ENCODE measurements at regions not wholly inside any gene's neighbourhood (a gene's known extent, or its start where the extent isn't known, plus 50 kb on each side); places are given as distances from the start of the nearest gene placed in this dataset.

DNA sequence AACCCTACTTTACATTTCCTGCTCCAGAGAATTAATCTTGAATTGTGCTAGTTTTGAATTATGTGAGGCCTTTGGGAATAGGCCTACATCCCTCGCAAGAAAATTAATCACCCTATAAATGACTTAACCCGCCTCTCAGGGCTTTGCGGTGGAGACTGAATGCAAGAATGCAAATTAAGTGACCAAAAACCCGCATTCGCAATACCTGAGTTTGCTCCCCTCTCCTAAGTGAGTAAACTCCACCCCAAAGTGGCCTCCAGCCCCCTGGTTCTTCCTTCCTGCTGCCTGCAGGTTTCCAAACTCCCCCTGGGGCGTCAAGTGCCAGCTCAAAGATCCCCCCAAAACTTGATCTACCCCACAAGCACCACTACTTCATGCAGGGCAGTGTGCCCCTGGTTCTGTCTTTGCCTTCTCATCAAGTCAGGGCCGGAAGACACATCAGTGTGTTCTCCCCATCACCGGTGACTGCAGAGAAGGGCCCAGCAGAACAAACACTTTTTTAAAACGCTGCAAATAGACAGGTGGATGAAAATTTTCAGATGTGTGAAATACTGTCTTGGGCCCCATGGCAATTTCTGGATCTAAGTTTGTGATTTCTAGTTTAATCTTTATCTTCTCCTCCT is 644.7 kb downstream of the VRK1 start:
- Mint-ChIP-seq H3K27me3 (ENCODE audit: low read depth) (no peaks in the 10 kb centered on the region), H3K36me3 (ENCODE audit: insufficient read depth) (no peaks in the 10 kb centered on the region), H3K9me3 (no peaks in the 10 kb centered on the region), H3K4me3 (peak overlapping the region; percentile 2), H3K4me1 (ENCODE audit: low read depth) (peaks cover 12% of the 10 kb centered on the region)
- DNase-seq (no peak), ATAC-seq (peak in 1 of 2 donors; percentile 13)

DNA sequence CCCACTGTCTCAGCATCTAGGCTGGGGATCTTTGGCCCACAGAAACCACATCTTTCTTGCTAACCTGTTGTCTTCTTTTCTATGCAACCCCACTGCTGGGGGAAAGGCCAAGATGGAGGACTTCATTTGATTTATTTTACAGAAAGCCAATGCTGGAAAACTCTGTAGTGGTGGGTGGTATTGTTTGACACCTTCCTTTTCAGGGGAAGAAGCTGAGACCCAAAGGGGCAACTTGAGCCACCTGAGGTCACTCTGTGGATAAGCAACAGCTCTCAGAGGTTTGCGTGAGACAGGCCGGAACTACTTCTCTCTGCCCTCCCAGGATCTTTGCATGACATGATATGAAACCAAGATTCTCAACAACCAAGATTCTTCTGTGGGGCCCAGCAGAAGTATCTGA is 645.2 kb downstream of the VRK1 start:
- no peak overlapping the region for H3K4me3 Mint-ChIP-seq
- ATAC-seq (peak; percentile 76 to 77), DNase-seq (no peak)
- no peaks in the 10 kb centered on the region for H3K9me3 Mint-ChIP-seq
- no peaks in the 10 kb centered on the region for H3K36me3 Mint-ChIP-seq (ENCODE audit: insufficient read depth)
- H3K4me1 Mint-ChIP-seq (ENCODE audit: low read depth), result peaks cover 12% of the 10 kb centered on the region
- no peaks in the 10 kb centered on the region for H3K27me3 Mint-ChIP-seq (ENCODE audit: low read depth)

GRCh38 chr14:97443412-97443811 is 646.2 kb downstream of the VRK1 start:
- Mint-ChIP-seq H3K9me3 (no peaks in the 10 kb centered on the region), H3K27me3 (ENCODE audit: low read depth) (no peaks in the 10 kb centered on the region), H3K4me1 (ENCODE audit: low read depth) (peaks cover 12% of the 10 kb centered on the region), H3K36me3 (ENCODE audit: insufficient read depth) (no peaks in the 10 kb centered on the region), H3K4me3 (no peak overlapping the region)
- DNase-seq, result no peak
- ATAC-seq, result no peak

- no peak overlapping the region for H3K4me3 Mint-ChIP-seq
- peaks cover 12% of the 10 kb centered on the region for H3K4me1 Mint-ChIP-seq (ENCODE audit: low read depth)
- no peaks in the 10 kb centered on the region for H3K36me3 Mint-ChIP-seq (ENCODE audit: insufficient read depth)
These were observed 647.1 kb downstream of the VRK1 start for GRCh38 chr14:97444248-97444647.

DNA sequence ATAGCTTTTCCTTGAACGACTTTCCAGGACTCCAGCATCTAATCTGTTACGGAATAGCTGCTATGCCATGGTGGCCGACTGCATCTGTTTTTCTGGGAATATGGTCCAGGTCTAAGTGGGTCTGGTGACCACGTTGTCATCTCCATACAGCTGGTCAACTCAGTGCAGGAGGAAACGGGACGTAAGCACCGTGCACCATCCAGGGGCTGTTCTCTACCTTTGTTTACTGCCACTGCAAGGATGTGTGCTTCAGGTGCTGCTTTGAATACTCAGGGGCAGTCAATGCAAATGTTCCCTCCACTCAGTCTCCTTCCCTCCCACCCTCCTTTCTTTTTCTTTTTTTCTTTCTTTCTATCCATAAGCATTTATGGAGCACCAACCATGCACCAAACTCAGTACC is 648.2 kb downstream of the VRK1 start:
- Mint-ChIP-seq H3K4me1 (ENCODE audit: low read depth) (peaks cover 12% of the 10 kb centered on the region), H3K27me3 (ENCODE audit: low read depth) (no peaks in the 10 kb centered on the region), H3K36me3 (ENCODE audit: insufficient read depth) (no peaks in the 10 kb centered on the region), H3K9me3 (no peaks in the 10 kb centered on the region), H3K4me3 (no peak overlapping the region)
- ATAC-seq, result no peak
- DNase-seq, result no peak

More at GRCh38 chr14:97444248-97444647, 647.1 kb downstream of the VRK1 start:
- H3K9me3 Mint-ChIP-seq, result no peaks in the 10 kb centered on the region
- no peak for DNase-seq
- ATAC-seq, result no peak
- no peaks in the 10 kb centered on the region for H3K27me3 Mint-ChIP-seq (ENCODE audit: low read depth)

- ATAC-seq (peak in 1 of 2 donors; percentile 30), DNase-seq (no peak)
- H3K4me1 Mint-ChIP-seq (ENCODE audit: low read depth), result peaks cover 12% of the 10 kb centered on the region
These were observed 648.9 kb downstream of the VRK1 start for GRCh38 chr14:97446087-97446486.

DNA sequence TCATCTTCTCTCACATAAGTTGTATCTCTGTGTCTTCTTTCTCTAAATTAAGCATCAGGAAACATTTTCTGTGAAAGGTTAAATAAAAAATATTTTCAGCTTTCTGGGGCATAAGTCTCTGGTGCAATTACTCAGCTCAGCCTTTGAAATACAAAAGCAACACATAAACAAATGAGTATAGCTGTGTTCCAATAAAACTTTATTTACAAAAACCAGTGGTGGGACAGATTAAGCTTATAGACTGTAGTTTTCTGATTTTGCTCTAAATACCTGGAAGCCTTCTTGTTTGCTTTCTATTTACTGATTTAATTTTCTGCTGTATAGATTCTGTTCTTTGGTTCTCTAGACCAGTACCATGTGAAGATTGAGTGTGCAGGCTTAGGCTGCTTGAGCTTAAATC is 655.1 kb downstream of the VRK1 start:
- H3K4me1 Mint-ChIP-seq (ENCODE audit: low read depth), result peaks cover 23% of the 10 kb centered on the region
- ATAC-seq, result no peak
- no peaks in the 10 kb centered on the region for H3K9me3 Mint-ChIP-seq
- DNase-seq, result no peak
- no peaks in the 10 kb centered on the region for H3K27me3 Mint-ChIP-seq (ENCODE audit: low read depth)
- H3K36me3 Mint-ChIP-seq (ENCODE audit: insufficient read depth), result no peaks in the 10 kb centered on the region
- no peak overlapping the region for H3K4me3 Mint-ChIP-seq

More at GRCh38 chr14:97446087-97446486, 648.9 kb downstream of the VRK1 start:
- Mint-ChIP-seq H3K27me3 (ENCODE audit: low read depth) (no peaks in the 10 kb centered on the region), H3K36me3 (ENCODE audit: insufficient read depth) (no peaks in the 10 kb centered on the region), H3K4me3 (no peak overlapping the region), H3K9me3 (no peaks in the 10 kb centered on the region)

DNA sequence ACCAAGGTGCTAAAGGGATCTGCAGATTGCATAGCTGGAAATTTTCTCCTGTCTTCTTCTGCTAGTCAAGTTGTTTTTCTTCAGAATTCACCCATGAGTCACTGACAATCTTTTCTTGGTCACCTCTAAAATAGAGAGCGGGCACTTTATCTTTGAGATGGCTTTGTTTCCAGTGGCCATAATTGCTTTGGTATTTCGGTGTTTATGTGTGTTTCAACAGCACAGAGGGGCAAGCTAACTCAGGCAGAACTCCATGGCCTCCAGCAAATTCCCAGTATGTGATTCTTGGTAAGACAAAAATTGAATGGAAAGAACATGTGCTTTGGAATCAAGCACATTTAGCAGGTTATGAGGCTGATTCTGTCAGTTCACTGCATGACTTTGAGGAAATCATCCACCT is 656.8 kb downstream of the VRK1 start:
- no peaks in the 10 kb centered on the region for H3K36me3 Mint-ChIP-seq (ENCODE audit: insufficient read depth)
- H3K27me3 Mint-ChIP-seq (ENCODE audit: low read depth), result no peaks in the 10 kb centered on the region
- H3K9me3 Mint-ChIP-seq, result no peaks in the 10 kb centered on the region
- no peak for ATAC-seq
- peaks cover 40% of the 10 kb centered on the region for H3K4me1 Mint-ChIP-seq (ENCODE audit: low read depth)
- no peak overlapping the region for H3K4me3 Mint-ChIP-seq
- no peak for DNase-seq

DNA sequence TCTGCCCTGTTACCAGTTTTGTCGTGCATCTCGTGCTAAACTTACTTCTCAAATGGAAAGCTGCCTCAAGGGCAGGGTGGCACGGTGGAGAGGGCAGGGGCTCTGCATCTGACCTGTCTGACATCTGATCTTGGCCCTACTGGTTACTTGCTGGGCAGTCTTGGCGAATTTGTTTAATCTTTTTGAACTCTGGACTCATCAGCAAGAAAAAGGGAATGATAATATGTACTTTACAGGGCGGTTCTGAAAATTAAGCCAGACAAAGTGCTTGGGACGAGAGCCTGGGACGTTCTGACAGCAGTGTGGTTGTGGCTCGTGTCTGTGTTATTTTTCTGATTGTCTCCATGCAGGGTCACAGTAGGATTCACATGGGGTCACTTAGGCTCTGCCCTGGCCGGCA is 659.3 kb downstream of the VRK1 start:
- Mint-ChIP-seq H3K9me3 (peaks cover 2% of the 10 kb centered on the region), H3K27me3 (ENCODE audit: low read depth) (no peaks in the 10 kb centered on the region), H3K4me3 (no peak overlapping the region), H3K36me3 (ENCODE audit: insufficient read depth) (peaks cover 6% of the 10 kb centered on the region), H3K4me1 (ENCODE audit: low read depth) (peaks cover 50% of the 10 kb centered on the region)
- ATAC-seq (no peak), DNase-seq (no peak)

GRCh38 chr14:97456958-97457357 is 659.8 kb downstream of the VRK1 start:
- H3K36me3 Mint-ChIP-seq (ENCODE audit: insufficient read depth), result peaks cover 11% of the 10 kb centered on the region
- peaks cover 6% of the 10 kb centered on the region for H3K9me3 Mint-ChIP-seq

GRCh38 chr14:97457575-97458085 is 660.4 kb downstream of the VRK1 start:
- ATAC-seq (no peak), DNase-seq (no peak)
- H3K9me3 Mint-ChIP-seq, result peaks cover 8% of the 10 kb centered on the region
- H3K4me1 Mint-ChIP-seq (ENCODE audit: low read depth), result peaks cover 50% of the 10 kb centered on the region
- H3K36me3 Mint-ChIP-seq (ENCODE audit: insufficient read depth), result peaks cover 18% of the 10 kb centered on the region
- no peaks in the 10 kb centered on the region for H3K27me3 Mint-ChIP-seq (ENCODE audit: low read depth)
- H3K4me3 Mint-ChIP-seq, result peak overlapping the region; percentile 92

More at GRCh38 chr14:97456958-97457357, 659.8 kb downstream of the VRK1 start:
- no peaks in the 10 kb centered on the region for H3K27me3 Mint-ChIP-seq (ENCODE audit: low read depth)
- H3K4me1 Mint-ChIP-seq (ENCODE audit: low read depth), result peaks cover 50% of the 10 kb centered on the region
- H3K4me3 Mint-ChIP-seq, result peak overlapping the region; percentile 35
- DNase-seq (peak; percentile 66), ATAC-seq (peak; percentile 90 to 92)

GRCh38 chr14:97458255-97458654 is 661.1 kb downstream of the VRK1 start:
- DNase-seq, result no peak
- H3K36me3 Mint-ChIP-seq (ENCODE audit: insufficient read depth), result peaks cover 24% of the 10 kb centered on the region
- no peaks in the 10 kb centered on the region for H3K27me3 Mint-ChIP-seq (ENCODE audit: low read depth)
- H3K9me3 Mint-ChIP-seq, result peaks cover 8% of the 10 kb centered on the region
- peaks cover 50% of the 10 kb centered on the region for H3K4me1 Mint-ChIP-seq (ENCODE audit: low read depth)
- ATAC-seq, result no peak
- peak overlapping the region; percentile 92 for H3K4me3 Mint-ChIP-seq

GRCh38 chr14:97458661-97459579 is 661.7 kb downstream of the VRK1 start:
- Mint-ChIP-seq H3K27me3 (ENCODE audit: low read depth) (no peaks in the 10 kb centered on the region), H3K9me3 (peaks cover 8% of the 10 kb centered on the region), H3K4me3 (peak overlapping the region; percentile 92), H3K36me3 (ENCODE audit: insufficient read depth) (peaks cover 30% of the 10 kb centered on the region), H3K4me1 (ENCODE audit: low read depth) (peaks cover 50% of the 10 kb centered on the region)
- DNase-seq (peak; percentile 76), ATAC-seq (peak; percentile 75 to 79)

GRCh38 chr14:97462081-97462480 is 664.9 kb downstream of the VRK1 start:
- Mint-ChIP-seq H3K36me3 (ENCODE audit: insufficient read depth) (peaks cover 45% of the 10 kb centered on the region), H3K9me3 (peaks cover 11% of the 10 kb centered on the region), H3K4me3 (no peak overlapping the region), H3K27me3 (ENCODE audit: low read depth) (no peaks in the 10 kb centered on the region), H3K4me1 (ENCODE audit: low read depth) (peaks cover 34% of the 10 kb centered on the region)
- DNase-seq (no peak), ATAC-seq (no peak)
